Gastrocnemius medialis (tissue), 4 donors: ENCODE measurements at regions not wholly inside any gene's neighbourhood (a gene's known extent, or its start where the extent isn't known, plus 50 kb on each side); places are given as distances from the start of the nearest gene placed in this dataset.

ENCODE experiments used
- ATAC-seq, 2 donors: fragments of 150-250 bp; one replicate each; pipeline ENCODE4 v1.9.1; 2016
- DNase-seq, 2 donors: peaks; one replicate each; pipeline ENCODE4 v3.0.0-alpha.2; 2019
- H3K27ac ChIP-seq, 4 donors: fragments of 200-600 bp; sonication (generic); 1 replicate in 1 of 4; 2 replicates in 3 of 4; pipeline ENCODE4 v1.5.1; 2016 to 2018; ENCODE audit warnings: mild to moderate bottlenecking in 2 of 4, moderate library complexity in 1 of 4
- H3K27me3 ChIP-seq, 3 donors: fragments of 200-600 bp; sonication (generic) in 2 of 3; 1 replicate in 1 of 3; 2 replicates in 2 of 3; pipeline versions ENCODE4 v1.5.1 to v1.6.0; 2016 to 2019; ENCODE audit warnings: mild to moderate bottlenecking in 1 of 3, moderate library complexity in 1 of 3
- H3K36me3 ChIP-seq, 2 donors: fragments of 200-600 bp; sonication (generic) in 1 of 2; one replicate each; pipeline ENCODE4 v1.5.1; 2017 to 2018
- H3K4me1 ChIP-seq, 2 donors: fragments of 200-600 bp; sonication (generic) in 1 of 2; one replicate each; pipeline ENCODE4 v1.5.1; 2016 to 2017; ENCODE audit warnings: mild to moderate bottlenecking in 2 of 2
- H3K4me3 ChIP-seq, 4 donors: fragments of 200-600 bp; sonication (generic) in 3 of 4; 1 replicate in 1 of 4; 2 replicates in 3 of 4; pipeline ENCODE4 v1.5.1; 2016 to 2019; ENCODE audit warnings: mild to moderate bottlenecking in 2 of 4
- H3K9me3 ChIP-seq, 3 donors: fragments of 200-600 bp; sonication (generic) in 2 of 3; 1 replicate in 1 of 3; 2 replicates in 2 of 3; pipeline ENCODE4 v1.5.1; 2016 to 2019
- CTCF ChIP-seq, 5 experiments: fragments of 450-650 bp in 3 of 5; fragments of 200-600 bp in 2 of 5; sonication (generic) in 2 of 5; IDR thresholded peaks in 4 of 5; conservative IDR thresholded peaks in 1 of 5; 1 replicate in 4 of 5; 2 replicates in 1 of 5; pipeline ENCODE4 v1.5.1; 2016 to 2019; ENCODE audit warnings: antibody characterized with exemption in 5 of 5, mild to moderate bottlenecking in 3 of 5, moderate library complexity in 3 of 5
- POLR2A ChIP-seq, 2 donors: fragments of 450-650 bp; IDR thresholded peaks; one replicate each; pipeline ENCODE4 v1.6.1; 2017; ENCODE audit warnings: antibody characterized with exemption in 2 of 2, mild to moderate bottlenecking in 2 of 2, moderate library complexity in 2 of 2
- in situ Hi-C, 4 donors: fragments of 200-750 bp; cut with MboI; loops; one replicate each; pipeline versions ENCODE4 v1.15.0 to v1.8.0; 2017; ENCODE audit warnings: low sequenced_read_pairs in 4 of 4
- intact Hi-C: fragments of 100-400 bp; cut with DNase I; formaldehyde crosslinking; loops from one replicate; pipeline ENCODE4 v1.15.1; 2023; ENCODE audit warnings: low total_unique reads

- TF ChIP-seq POLR2A (IDR thresholded peaks at IDR 0.05) (no peak), CTCF (IDR thresholded peaks at IDR 0.05 in 4 of 5, conservative IDR thresholded peaks at IDR 0.05 in 1 of 5) (no peak)
- ATAC-seq (no peak), DNase-seq (no peak)
- intact Hi-C loops (no loop called here), in situ Hi-C loops (no loop called here)
- Histone ChIP-seq H3K27ac (no peak overlapping the region), H3K9me3 (no peaks in the 10 kb centered on the region), H3K27me3 (no peaks in the 10 kb centered on the region), H3K4me1 (no peaks in the 10 kb centered on the region), H3K4me3 (no peak overlapping the region), H3K36me3 (no peaks in the 10 kb centered on the region)
These were observed 128.1 kb upstream of the PDE1A start for GRCh38 chr2:182554950-182555349.

DNA sequence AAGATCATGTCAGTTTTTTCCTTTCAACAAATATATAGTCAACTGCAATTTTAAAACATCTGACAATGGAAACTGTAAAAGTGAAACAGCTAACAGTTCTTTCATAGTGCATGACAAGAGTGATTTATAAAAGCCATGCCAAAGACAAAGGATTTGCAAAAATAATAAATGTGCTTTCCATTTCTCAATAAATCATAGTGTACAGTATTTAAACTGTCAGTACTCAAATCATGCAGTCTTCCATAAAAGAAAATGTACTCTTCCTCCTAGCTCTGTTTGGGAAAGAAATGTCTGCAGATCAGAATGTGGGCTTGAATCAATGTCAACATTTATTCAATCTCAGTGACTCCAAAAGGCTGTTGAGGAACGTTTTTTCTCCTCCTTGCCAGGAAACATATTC is 131.7 kb upstream of the PDE1A start:
- H3K27me3 ChIP-seq, result no peaks in the 10 kb centered on the region
- no peaks in the 10 kb centered on the region for H3K4me1 ChIP-seq
- TF ChIP-seq POLR2A (IDR thresholded peaks at IDR 0.05) (no peak), CTCF (IDR thresholded peaks at IDR 0.05 in 4 of 5, conservative IDR thresholded peaks at IDR 0.05 in 1 of 5) (no peak)
- ATAC-seq, result no peak
- intact Hi-C loops, result no loop called here
- H3K27ac ChIP-seq, result no peak overlapping the region
- H3K36me3 ChIP-seq, result no peaks in the 10 kb centered on the region
- no peaks in the 10 kb centered on the region for H3K9me3 ChIP-seq
- no peak for DNase-seq
- in situ Hi-C loops, result no loop called here
- no peak overlapping the region for H3K4me3 ChIP-seq

DNA sequence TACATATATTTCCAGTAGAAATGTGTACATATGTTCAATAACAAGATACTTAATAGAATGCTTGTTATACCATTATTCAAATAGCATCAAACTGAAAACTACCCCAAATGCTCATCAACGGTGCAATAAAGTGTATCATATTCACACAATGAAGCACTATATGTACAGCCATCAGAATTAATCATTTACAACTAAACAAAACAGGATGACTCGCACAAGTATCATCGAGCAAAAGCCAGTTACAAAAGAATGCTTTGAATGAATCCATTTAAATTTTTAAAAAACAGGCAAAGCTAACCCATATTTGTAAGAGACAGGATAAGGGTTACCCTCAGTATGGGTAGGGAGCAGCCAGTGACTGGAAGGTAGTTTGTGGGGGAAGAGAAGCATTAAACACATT is 132.8 kb upstream of the PDE1A start:
- TF ChIP-seq CTCF (IDR thresholded peaks at IDR 0.05 in 4 of 5, conservative IDR thresholded peaks at IDR 0.05 in 1 of 5) (no peak), POLR2A (IDR thresholded peaks at IDR 0.05) (no peak)
- H3K9me3 ChIP-seq, result no peaks in the 10 kb centered on the region
- no peak overlapping the region for H3K27ac ChIP-seq
- intact Hi-C loops, result no loop called here
- H3K27me3 ChIP-seq, result no peaks in the 10 kb centered on the region
- no peaks in the 10 kb centered on the region for H3K36me3 ChIP-seq
- DNase-seq (no peak), ATAC-seq (no peak)
- H3K4me3 ChIP-seq, result no peak overlapping the region
- in situ Hi-C loops, result no loop called here
- H3K4me1 ChIP-seq, result no peaks in the 10 kb centered on the region

DNA sequence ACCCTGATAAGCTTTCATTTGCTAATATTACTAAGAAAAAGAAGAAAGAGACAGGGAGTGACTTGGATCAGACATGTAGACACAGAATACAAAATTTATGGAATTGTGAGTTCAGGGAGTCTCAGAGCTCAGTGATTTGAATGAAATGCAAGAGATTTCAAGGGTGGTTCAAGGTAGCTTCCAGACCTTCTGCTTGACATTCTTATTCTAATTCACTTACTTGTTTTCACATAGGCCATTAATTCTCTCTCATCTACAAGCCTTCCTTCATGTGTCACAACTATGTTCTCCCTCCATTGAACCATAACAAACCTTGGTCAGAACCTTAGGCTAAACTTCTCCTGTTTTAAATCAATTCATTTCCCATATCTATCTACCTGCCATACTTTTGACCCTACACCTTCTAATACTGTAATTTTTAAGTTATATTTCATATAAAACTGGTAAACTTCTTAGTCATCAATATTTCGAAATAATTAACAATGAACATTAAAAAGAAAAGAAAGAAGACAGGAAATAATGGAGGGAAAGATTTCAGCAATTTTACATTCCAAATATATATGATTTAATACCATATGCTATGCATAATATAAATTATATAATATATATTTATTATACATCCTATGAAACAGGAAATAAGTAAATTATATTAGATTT is 139.2 kb upstream of the PDE1A start:
- no peaks in the 10 kb centered on the region for H3K9me3 ChIP-seq
- intact Hi-C loops, result no loop called here
- DNase-seq, result no peak
- no peak for ATAC-seq
- no peaks in the 10 kb centered on the region for H3K36me3 ChIP-seq
- no peak overlapping the region for H3K4me3 ChIP-seq
- no peak for TF ChIP-seq POLR2A (IDR thresholded peaks at IDR 0.05)
- TF ChIP-seq CTCF (IDR thresholded peaks at IDR 0.05 in 4 of 5, conservative IDR thresholded peaks at IDR 0.05 in 1 of 5), result no peak
- no peaks in the 10 kb centered on the region for H3K4me1 ChIP-seq
- in situ Hi-C loops, result no loop called here
- H3K27ac ChIP-seq, result no peak overlapping the region
- no peaks in the 10 kb centered on the region for H3K27me3 ChIP-seq

DNA sequence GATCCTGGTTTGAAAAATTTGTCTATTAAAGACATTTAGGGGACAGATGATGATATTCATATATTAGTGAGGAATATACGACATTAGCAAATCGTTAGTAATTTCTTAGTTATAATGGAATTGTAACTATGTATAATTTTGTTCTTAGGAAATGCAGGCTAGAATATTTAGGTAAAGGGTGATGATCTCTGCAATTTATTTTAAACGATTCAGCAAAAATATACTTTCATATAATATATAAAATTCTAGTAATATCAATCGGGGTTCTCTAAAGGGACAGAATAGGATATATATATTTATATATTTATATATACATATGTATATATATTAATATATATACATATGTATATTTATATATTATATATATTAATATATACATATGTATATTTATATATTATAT is 142.5 kb upstream of the DNAJC10 start:
- H3K4me1 ChIP-seq, result no peaks in the 10 kb centered on the region
- in situ Hi-C loops (no loop called here), intact Hi-C loops (no loop called here)
- no peaks in the 10 kb centered on the region for H3K27me3 ChIP-seq
- no peak overlapping the region for H3K4me3 ChIP-seq
- H3K9me3 ChIP-seq, result no peaks in the 10 kb centered on the region
- DNase-seq (no peak), ATAC-seq (no peak)
- H3K36me3 ChIP-seq, result no peaks in the 10 kb centered on the region
- TF ChIP-seq POLR2A (IDR thresholded peaks at IDR 0.05), result no peak
- H3K27ac ChIP-seq, result no peak overlapping the region
